NB4 (cell line): ENCODE measurements at regions not wholly inside any gene's neighbourhood (a gene's known extent, or its start where the extent isn't known, plus 50 kb on each side); places are given as distances from the start of the nearest gene placed in this dataset.

Experiments used
- POLR2A ChIP-seq: IDR thresholded peaks from 2 replicates; pipeline ENCODE4 v1.6.1; 2011; ENCODE audit warnings: mild to moderate bottlenecking; ENCODE audit not compliant: insufficient read length; ENCODE audit errors: extremely low read depth
- TF ChIP-seq, protein P1 (sequence below): IDR thresholded peaks from one replicate; pipeline ENCODE4 v1.5.1; 2012; ENCODE audit warnings: low read depth, low read length

GRCh38 chr9:107422189-107423185 lies 67.1 kb downstream of the KLF4 start:
- no peak for TF ChIP-seq POLR2A
- TF ChIP-seq, protein P1, sequence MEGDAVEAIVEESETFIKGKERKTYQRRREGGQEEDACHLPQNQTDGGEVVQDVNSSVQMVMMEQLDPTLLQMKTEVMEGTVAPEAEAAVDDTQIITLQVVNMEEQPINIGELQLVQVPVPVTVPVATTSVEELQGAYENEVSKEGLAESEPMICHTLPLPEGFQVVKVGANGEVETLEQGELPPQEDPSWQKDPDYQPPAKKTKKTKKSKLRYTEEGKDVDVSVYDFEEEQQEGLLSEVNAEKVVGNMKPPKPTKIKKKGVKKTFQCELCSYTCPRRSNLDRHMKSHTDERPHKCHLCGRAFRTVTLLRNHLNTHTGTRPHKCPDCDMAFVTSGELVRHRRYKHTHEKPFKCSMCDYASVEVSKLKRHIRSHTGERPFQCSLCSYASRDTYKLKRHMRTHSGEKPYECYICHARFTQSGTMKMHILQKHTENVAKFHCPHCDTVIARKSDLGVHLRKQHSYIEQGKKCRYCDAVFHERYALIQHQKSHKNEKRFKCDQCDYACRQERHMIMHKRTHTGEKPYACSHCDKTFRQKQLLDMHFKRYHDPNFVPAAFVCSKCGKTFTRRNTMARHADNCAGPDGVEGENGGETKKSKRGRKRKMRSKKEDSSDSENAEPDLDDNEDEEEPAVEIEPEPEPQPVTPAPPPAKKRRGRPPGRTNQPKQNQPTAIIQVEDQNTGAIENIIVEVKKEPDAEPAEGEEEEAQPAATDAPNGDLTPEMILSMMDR = peak; percentile 75
